Suprapubic skin (tissue), 4 donors: ENCODE measurements at regions not wholly inside any gene's neighbourhood (a gene's known extent, or its start where the extent isn't known, plus 50 kb on each side); places are given as distances from the start of the nearest gene placed in this dataset.

Source experiments
- EP300 ChIP-seq: sonication (generic); formaldehyde crosslinking; IDR thresholded peaks from one replicate; pipeline ENCODE4 v1.6.1; 2017; ENCODE audit warnings: antibody characterized with exemption
- POLR2A ChIP-seq, 2 donors: fragments of 450-650 bp; IDR thresholded peaks; one replicate each; pipeline ENCODE4 v1.6.1; 2017; ENCODE audit warnings: antibody characterized with exemption in 2 of 2, mild to moderate bottlenecking in 2 of 2, moderate library complexity in 2 of 2
- POLR2AphosphoS5 ChIP-seq, 3 donors: sonication (generic); formaldehyde crosslinking; IDR thresholded peaks; one replicate each; pipeline ENCODE4 v1.6.1; 2017; ENCODE audit warnings: antibody characterized with exemption in 3 of 3
- TF ChIP-seq, protein P1 (sequence below), 2 donors: fragments of 200-600 bp in 1 of 2; fragments of 450-650 bp in 1 of 2; sonication (generic) in 1 of 2; IDR thresholded peaks; one replicate each; pipeline ENCODE4 v1.5.1; 2016 to 2019; ENCODE audit warnings: antibody characterized with exemption in 2 of 2, mild to moderate bottlenecking in 1 of 2, moderate library complexity in 1 of 2

DNA sequence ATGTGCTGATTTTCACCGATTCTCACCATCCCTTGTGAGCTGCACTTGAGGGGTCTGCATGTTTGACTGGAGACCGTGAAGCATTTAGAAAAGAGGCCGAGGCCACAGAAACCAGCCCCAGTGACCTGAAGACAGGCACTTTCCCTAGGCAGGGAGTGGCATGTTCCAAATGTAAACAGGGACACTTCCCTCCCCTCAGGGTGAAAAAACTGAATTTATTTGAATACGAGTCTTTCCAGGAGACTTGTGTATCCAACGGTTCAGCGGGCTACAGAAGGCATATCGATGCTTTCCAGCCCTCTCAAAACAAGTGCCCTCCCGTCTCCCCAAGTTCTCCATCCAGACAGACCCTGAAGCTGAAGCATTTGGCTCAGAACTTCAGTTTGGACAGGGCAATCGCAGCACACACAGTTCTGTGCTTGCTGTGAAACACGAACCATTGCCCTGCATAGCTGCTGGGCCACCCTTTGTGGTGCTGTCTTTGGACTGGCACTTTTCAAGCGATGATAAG, 106.1 kb downstream of the ZIC5 start:
- no peak for TF ChIP-seq POLR2A (IDR thresholded peaks at IDR 0.05)
- TF ChIP-seq, protein P1, sequence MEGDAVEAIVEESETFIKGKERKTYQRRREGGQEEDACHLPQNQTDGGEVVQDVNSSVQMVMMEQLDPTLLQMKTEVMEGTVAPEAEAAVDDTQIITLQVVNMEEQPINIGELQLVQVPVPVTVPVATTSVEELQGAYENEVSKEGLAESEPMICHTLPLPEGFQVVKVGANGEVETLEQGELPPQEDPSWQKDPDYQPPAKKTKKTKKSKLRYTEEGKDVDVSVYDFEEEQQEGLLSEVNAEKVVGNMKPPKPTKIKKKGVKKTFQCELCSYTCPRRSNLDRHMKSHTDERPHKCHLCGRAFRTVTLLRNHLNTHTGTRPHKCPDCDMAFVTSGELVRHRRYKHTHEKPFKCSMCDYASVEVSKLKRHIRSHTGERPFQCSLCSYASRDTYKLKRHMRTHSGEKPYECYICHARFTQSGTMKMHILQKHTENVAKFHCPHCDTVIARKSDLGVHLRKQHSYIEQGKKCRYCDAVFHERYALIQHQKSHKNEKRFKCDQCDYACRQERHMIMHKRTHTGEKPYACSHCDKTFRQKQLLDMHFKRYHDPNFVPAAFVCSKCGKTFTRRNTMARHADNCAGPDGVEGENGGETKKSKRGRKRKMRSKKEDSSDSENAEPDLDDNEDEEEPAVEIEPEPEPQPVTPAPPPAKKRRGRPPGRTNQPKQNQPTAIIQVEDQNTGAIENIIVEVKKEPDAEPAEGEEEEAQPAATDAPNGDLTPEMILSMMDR (IDR thresholded peaks at IDR 0.05): no peak
- TF ChIP-seq POLR2AphosphoS5 (IDR thresholded peaks at IDR 0.05): no peak
- TF ChIP-seq EP300: no peak
